GM12878 (cell line): ENCODE measurements at regions not wholly inside any gene's neighbourhood (a gene's known extent, or its start where the extent isn't known, plus 50 kb on each side); places are given as distances from the start of the nearest gene placed in this dataset.

ENCODE experiments used
- CTCF ChIP-seq, 3 experiments: IDR thresholded peaks in 2 of 3; conservative IDR thresholded peaks in 1 of 3; 2 replicates each; pipeline ENCODE4 v1.5.1; 2011; ENCODE audit warnings: low read depth in 3 of 3, low read length in 3 of 3, mild to moderate bottlenecking in 3 of 3, control low read depth in 2 of 3, moderate library complexity in 2 of 3, inconsistent platforms in 1 of 3, mixed read lengths in 1 of 3; ENCODE audit not compliant: control insufficient read depth in 2 of 3, insufficient read depth in 1 of 3; ENCODE audit errors: extremely low read depth in 1 of 3
- GABPA ChIP-seq: IDR thresholded peaks from 2 replicates; pipeline ENCODE4 v1.6.1; 2014; ENCODE audit warnings: antibody characterized with exemption, low read depth, mild to moderate bottlenecking, inconsistent platforms
- PKNOX1 ChIP-seq: fragments of 450-650 bp; IDR thresholded peaks from 2 replicates; pipeline ENCODE4 v1.6.1; 2016; ENCODE audit warnings: mild to moderate bottlenecking
- SMC3 ChIP-seq: IDR thresholded peaks from 2 replicates; pipeline ENCODE4 v1.6.1; 2011; ENCODE audit warnings: low read length, improper control_type of control experiment, borderline replicate concordance
- SUZ12 ChIP-seq: fragments of 200-600 bp; sonication (generic); IDR thresholded peaks from one replicate; pipeline ENCODE4 v1.6.1; 2018; ENCODE audit warnings: antibody characterized with exemption, mild to moderate bottlenecking; ENCODE audit not compliant: unreplicated experiment
- TAF1 ChIP-seq: IDR thresholded peaks from 2 replicates; pipeline ENCODE4 v1.6.1; 2011; ENCODE audit warnings: mild to moderate bottlenecking, low read depth, low read length, borderline replicate concordance
- TCF12 ChIP-seq: IDR thresholded peaks from 2 replicates; pipeline ENCODE4 v1.6.1; 2011; ENCODE audit warnings: low read depth, mild to moderate bottlenecking, low read length
- ZBTB33 ChIP-seq: fragments of 450-650 bp; IDR thresholded peaks from 2 replicates; pipeline ENCODE4 v1.6.1; 2017; ENCODE audit warnings: mild to moderate bottlenecking
- ZBTB40 ChIP-seq: fragments of 450-650 bp; IDR thresholded peaks from 2 replicates; pipeline ENCODE4 v1.6.1; 2016; ENCODE audit warnings: mild to moderate bottlenecking, moderate library complexity, borderline replicate concordance
- ZNF384 ChIP-seq: IDR thresholded peaks from 2 replicates; pipeline ENCODE4 v1.6.1; 2012; ENCODE audit warnings: low read depth, mild to moderate bottlenecking, low read length, improper control_type of control experiment, borderline replicate concordance
- ZSCAN29 ChIP-seq: fragments of 450-650 bp; IDR thresholded peaks from 2 replicates; pipeline ENCODE4 v1.6.1; 2017; ENCODE audit warnings: mild to moderate bottlenecking, moderate library complexity

GRCh38 chr3:118445036-118445435 is 589.6 kb downstream of the IGSF11 start:
- TF ChIP-seq PKNOX1, result no peak
- no peak for TF ChIP-seq TCF12
- TF ChIP-seq CTCF (IDR thresholded peaks at IDR 0.05 in 2 of 3, conservative IDR thresholded peaks at IDR 0.05 in 1 of 3; ENCODE audit: control insufficient read depth in 2 of 3, extremely low read depth in 1 of 3, insufficient read depth in 1 of 3, low read depth in 3 of 3, low read length in 3 of 3), result no peak
- no peak for TF ChIP-seq ZNF384
- no peak for TF ChIP-seq GABPA
- no peak for TF ChIP-seq ZBTB33
- TF ChIP-seq SUZ12, result no peak
- no peak for TF ChIP-seq ZBTB40
- TF ChIP-seq TAF1, result no peak
- no peak for TF ChIP-seq ZSCAN29
- TF ChIP-seq SMC3, result no peak
